ENCODE measurements at regions not wholly inside any gene's neighbourhood (a gene's known extent, or its start where the extent isn't known, plus 50 kb on each side); places are given as distances from the start of the nearest gene placed in this dataset.

GRCh38 chr5:141800617-141801016, 77.6 kb downstream of the PCDH1 start:
- no peak for DNase-seq (ENCODE audit: low read depth in 4 of 4, low spot score in 3 of 4)

GRCh38 chr5:141799507-141800167, 78.6 kb downstream of the PCDH1 start:
- DNase-seq (ENCODE audit: low read depth in 4 of 4, low spot score in 3 of 4) = no peak

GRCh38 chr5:141797425-141797824, 80.8 kb downstream of the PCDH1 start:
- no peak for DNase-seq (ENCODE audit: low read depth in 4 of 4, low spot score in 3 of 4)

GRCh38 chr5:141795421-141795820, 82.8 kb downstream of the PCDH1 start:
- DNase-seq (ENCODE audit: low read depth in 4 of 4, low spot score in 3 of 4) = no peak

GRCh38 chr5:141793881-141794280, 84.3 kb downstream of the PCDH1 start:
- DNase-seq (ENCODE audit: low read depth in 4 of 4, low spot score in 3 of 4) = no peak

GRCh38 chr5:141793403-141793802, 84.8 kb downstream of the PCDH1 start:
- no peak for DNase-seq (ENCODE audit: low read depth in 4 of 4, low spot score in 3 of 4)

- DNase-seq (ENCODE audit: low read depth in 4 of 4, low spot score in 3 of 4) = no peak
Measured at GRCh38 chr5:141790630-141791029, 87.6 kb downstream of the PCDH1 start.

GRCh38 chr5:141789330-141789729, 88.9 kb downstream of the PCDH1 start:
- no peak for DNase-seq (ENCODE audit: low read depth in 4 of 4, low spot score in 3 of 4)

- DNase-seq (ENCODE audit: low read depth in 4 of 4, low spot score in 3 of 4) = no peak
Measured at GRCh38 chr5:141788296-141788970, 89.8 kb downstream of the PCDH1 start.

GRCh38 chr5:141787376-141787775, 90.8 kb downstream of the PCDH1 start:
- DNase-seq (ENCODE audit: low read depth in 4 of 4, low spot score in 3 of 4) = no peak

- DNase-seq (ENCODE audit: low read depth in 4 of 4, low spot score in 3 of 4) = no peak
Measured at GRCh38 chr5:141786700-141787099, 91.5 kb downstream of the PCDH1 start.

GRCh38 chr5:141785711-141786110, 92.5 kb downstream of the PCDH1 start:
- no peak for DNase-seq (ENCODE audit: low read depth in 4 of 4, low spot score in 3 of 4)

- DNase-seq (ENCODE audit: low read depth in 4 of 4, low spot score in 3 of 4) = no peak
Measured at GRCh38 chr5:141785135-141785534, 93.1 kb downstream of the PCDH1 start.

- no peak for DNase-seq (ENCODE audit: low read depth in 4 of 4, low spot score in 3 of 4)
Measured at GRCh38 chr5:141784529-141784928, 93.7 kb downstream of the PCDH1 start.

GRCh38 chr5:141783947-141784296, 94.3 kb downstream of the PCDH1 start:
- no peak for DNase-seq (ENCODE audit: low read depth in 4 of 4, low spot score in 3 of 4)

GRCh38 chr5:141783005-141783946, 94.9 kb downstream of the PCDH1 start:
- DNase-seq (ENCODE audit: low read depth in 4 of 4, low spot score in 3 of 4) = no peak

- DNase-seq (ENCODE audit: low read depth in 4 of 4, low spot score in 3 of 4) = no peak
Measured at GRCh38 chr5:141781910-141782309, 96.3 kb downstream of the PCDH1 start.

GRCh38 chr5:141780952-141781781, 97.0 kb downstream of the PCDH1 start:
- DNase-seq (ENCODE audit: low read depth in 4 of 4, low spot score in 3 of 4) = no peak

GRCh38 chr5:141780240-141780951, 97.8 kb downstream of the PCDH1 start:
- DNase-seq (ENCODE audit: low read depth in 4 of 4, low spot score in 3 of 4) = no peak

GRCh38 chr5:141779503-141779973, 97.5 kb upstream of the ARAP3 start:
- peak in 3 of 4 donors; percentile 25 to 52 (median 36) for DNase-seq (ENCODE audit: low read depth in 4 of 4, low spot score in 3 of 4)

Measured in left renal pelvis (tissue), 4 donors.